Astrocyte (in vitro differentiated cells and primary cell): ENCODE measurements at regions not wholly inside any gene's neighbourhood (a gene's known extent, or its start where the extent isn't known, plus 50 kb on each side); places are given as distances from the start of the nearest gene placed in this dataset.

Source experiments
- CTCF ChIP-seq: IDR thresholded peaks from 2 replicates; pipeline ENCODE4 v1.5.1; 2011; ENCODE audit warnings: low read depth, mild to moderate bottlenecking, inconsistent platforms, low read length, moderate library complexity; ENCODE audit not compliant: insufficient read depth
- EZH2 ChIP-seq: IDR thresholded peaks from 2 replicates; pipeline ENCODE4 v1.6.1; 2012; ENCODE audit warnings: mild to moderate bottlenecking, low read length, inconsistent platforms; ENCODE audit not compliant: insufficient read depth

DNA sequence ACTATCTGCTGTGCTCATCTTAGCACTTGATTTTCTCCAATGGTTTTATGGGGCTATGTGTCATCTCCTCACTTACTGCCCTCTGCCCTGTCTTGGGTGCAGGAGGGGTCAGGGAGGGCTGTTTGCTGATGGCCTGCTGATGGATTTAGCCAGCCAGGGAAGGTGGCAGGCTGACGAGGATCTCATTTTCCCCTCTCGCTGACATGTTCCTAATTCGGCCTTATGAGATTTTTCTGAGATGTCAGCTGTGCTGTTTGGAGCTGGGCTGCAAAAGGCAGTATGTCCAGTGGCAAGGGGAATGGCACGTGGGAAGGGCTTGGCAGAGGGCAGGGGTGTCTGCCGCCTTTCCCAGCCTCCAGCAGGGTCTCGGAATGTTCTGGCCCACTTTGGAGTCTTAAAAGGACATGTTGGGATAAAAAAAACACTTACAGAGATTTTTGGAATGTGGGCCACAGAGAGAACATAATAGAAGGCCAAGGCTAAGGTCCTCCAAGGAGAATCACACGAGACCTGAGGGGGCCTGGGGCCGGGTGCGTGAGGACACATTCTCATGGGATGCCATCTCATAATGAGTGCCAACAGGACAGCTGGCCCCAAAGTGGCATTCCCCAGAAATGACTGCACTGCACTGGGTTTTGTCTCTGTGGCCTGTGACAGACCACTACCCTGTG lies 303.8 kb downstream of the TLE3 start:
- TF ChIP-seq CTCF, result no peak
- no peak for TF ChIP-seq EZH2
